ENCODE measurements at regions not wholly inside any gene's neighbourhood (a gene's known extent, or its start where the extent isn't known, plus 50 kb on each side); places are given as distances from the start of the nearest gene placed in this dataset.

- ATAC-seq (ENCODE audit: insufficient read depth, low FRiP score) (no peak), DNase-seq (no peak)
- 84 to 86% methylated on average over 3 of the region's 3 CpGs for WGBS, 2 donors
- H3K4me3 ChIP-seq = no peak overlapping the region
- peaks cover 7 to 37% (median 28%) of the 10 kb centered on the region in 3 donors for H3K27me3 ChIP-seq (ENCODE audit: control insufficient read depth in 3 of 3, insufficient read depth in 3 of 3, low read length in 2 of 3)
- H3K9ac ChIP-seq (ENCODE audit: insufficient read depth in 1 of 2, low read length in 2 of 2) = no peak overlapping the region
- H3K4me1 ChIP-seq (ENCODE audit: control insufficient read depth in 5 of 5, insufficient read depth in 5 of 5, low read length in 5 of 5) = peaks cover 0 to 7% (median 0%) of the 10 kb centered on the region in 5 donors
- H3K36me3 ChIP-seq (ENCODE audit: control insufficient read depth in 4 of 4, insufficient read depth in 4 of 4, low read length in 4 of 4) = no peaks in the 10 kb centered on the region
- H3K9me3 ChIP-seq (ENCODE audit: control insufficient read depth in 4 of 4, insufficient read depth in 3 of 4, low read length in 3 of 4) = peaks cover 0 to 5% (median 0%) of the 10 kb centered on the region in 4 donors
- TF ChIP-seq CTCF (IDR thresholded peaks at IDR 0.05; ENCODE audit: control extremely low read depth, extremely low read depth) = no peak
- no peak overlapping the region for H3K27ac ChIP-seq (ENCODE audit: low read depth in 1 of 2, low read length in 1 of 2)
Observed at GRCh38 chr12:111040690-111041089, 120.3 kb upstream of the MYL2 start.

- WGBS, 2 donors = 71 to 72% methylated on average over 5 of the region's 5 CpGs
- DNase-seq = no peak
- Histone ChIP-seq H3K4me3 (no peak overlapping the region), H3K9me3 (ENCODE audit: control insufficient read depth in 4 of 4, insufficient read depth in 3 of 4, low read length in 3 of 4) (peaks cover 0 to 2% (median 0%) of the 10 kb centered on the region in 4 donors), H3K27me3 (ENCODE audit: control insufficient read depth in 3 of 3, insufficient read depth in 3 of 3, low read length in 2 of 3) (peaks cover 22 to 45% (median 33%) of the 10 kb centered on the region in 3 donors), H3K9ac (ENCODE audit: insufficient read depth in 1 of 2, low read length in 2 of 2) (no peak overlapping the region), H3K36me3 (ENCODE audit: control insufficient read depth in 4 of 4, insufficient read depth in 4 of 4, low read length in 4 of 4) (no peaks in the 10 kb centered on the region), H3K27ac (ENCODE audit: low read depth in 1 of 2, low read length in 1 of 2) (no peak overlapping the region), H3K4me1 (ENCODE audit: control insufficient read depth in 5 of 5, insufficient read depth in 5 of 5, low read length in 5 of 5) (peaks cover 0 to 14% (median 0%) of the 10 kb centered on the region in 5 donors)
- no peak for TF ChIP-seq CTCF (IDR thresholded peaks at IDR 0.05; ENCODE audit: control extremely low read depth, extremely low read depth)
- ATAC-seq (ENCODE audit: insufficient read depth, low FRiP score) = no peak
Observed at GRCh38 chr12:111038941-111039340, 118.6 kb upstream of the MYL2 start.

DNA sequence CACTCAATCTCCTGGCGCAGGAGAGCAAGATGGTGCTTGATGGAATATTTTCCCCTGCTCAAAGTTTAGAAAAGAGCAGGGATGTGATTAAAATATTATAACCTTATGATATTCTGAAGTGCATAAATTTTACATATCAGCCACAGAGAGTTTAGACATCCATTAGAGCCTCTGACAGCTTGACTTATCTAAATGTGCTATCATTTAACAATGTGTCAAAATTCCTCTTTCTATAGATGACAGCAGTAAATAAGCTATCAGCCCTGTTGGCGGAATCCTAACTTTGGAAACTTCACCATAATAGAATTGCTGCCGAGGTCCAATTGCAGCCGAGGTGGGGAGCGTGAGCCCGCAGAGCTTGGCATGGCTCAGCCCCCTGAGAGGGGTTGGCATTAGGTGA is 117.7 kb upstream of the MYL2 start:
- no peaks in the 10 kb centered on the region for H3K36me3 ChIP-seq (ENCODE audit: control insufficient read depth in 4 of 4, insufficient read depth in 4 of 4, low read length in 4 of 4)
- peaks cover 0 to 4% (median 0%) of the 10 kb centered on the region in 4 donors for H3K9me3 ChIP-seq (ENCODE audit: control insufficient read depth in 4 of 4, insufficient read depth in 3 of 4, low read length in 3 of 4)
- peaks cover 30 to 49% (median 38%) of the 10 kb centered on the region in 3 donors for H3K27me3 ChIP-seq (ENCODE audit: control insufficient read depth in 3 of 3, insufficient read depth in 3 of 3, low read length in 2 of 3)
- no peak overlapping the region for H3K4me3 ChIP-seq
- H3K9ac ChIP-seq (ENCODE audit: insufficient read depth in 1 of 2, low read length in 2 of 2) = no peak overlapping the region
- TF ChIP-seq CTCF (IDR thresholded peaks at IDR 0.05; ENCODE audit: control extremely low read depth, extremely low read depth) = no peak
- ATAC-seq (ENCODE audit: insufficient read depth, low FRiP score) = no peak
- WGBS, 2 donors = 75 to 87% methylated on average over 6 of the region's 6 CpGs
- no peak for DNase-seq
- no peak overlapping the region for H3K27ac ChIP-seq (ENCODE audit: low read depth in 1 of 2, low read length in 1 of 2)
- H3K4me1 ChIP-seq (ENCODE audit: control insufficient read depth in 5 of 5, insufficient read depth in 5 of 5, low read length in 5 of 5) = peaks cover 0 to 14% (median 0%) of the 10 kb centered on the region in 5 donors

DNA sequence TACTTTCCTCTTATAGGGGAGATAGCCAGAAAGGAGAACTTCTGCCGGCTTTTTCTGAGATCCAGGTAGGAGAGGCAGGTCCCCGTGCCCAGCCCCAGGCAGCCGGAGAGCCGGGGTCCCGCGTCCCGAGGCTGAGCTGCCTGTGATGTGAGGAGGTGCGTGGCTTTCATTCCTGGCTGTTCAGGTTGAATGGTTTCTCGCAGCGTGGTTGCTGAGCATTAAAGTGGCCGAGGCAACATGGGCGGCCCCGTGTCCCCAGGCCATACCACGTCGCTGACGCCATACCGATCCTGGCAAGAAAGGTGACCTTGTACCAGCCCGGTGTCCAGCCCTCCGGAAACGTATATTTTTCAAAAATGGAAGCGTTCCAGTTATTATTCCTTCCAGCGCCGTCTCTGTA is 116.7 kb upstream of the MYL2 start:
- Histone ChIP-seq H3K4me1 (ENCODE audit: control insufficient read depth in 5 of 5, insufficient read depth in 5 of 5, low read length in 5 of 5) (peaks cover 0 to 14% (median 0%) of the 10 kb centered on the region in 5 donors), H3K27me3 (ENCODE audit: control insufficient read depth in 3 of 3, insufficient read depth in 3 of 3, low read length in 2 of 3) (peaks cover 31 to 60% (median 48%) of the 10 kb centered on the region in 3 donors), H3K9me3 (ENCODE audit: control insufficient read depth in 4 of 4, insufficient read depth in 3 of 4, low read length in 3 of 4) (peaks cover 0 to 4% (median 0%) of the 10 kb centered on the region in 4 donors), H3K27ac (ENCODE audit: low read depth in 1 of 2, low read length in 1 of 2) (no peak overlapping the region), H3K4me3 (no peak overlapping the region), H3K36me3 (ENCODE audit: control insufficient read depth in 4 of 4, insufficient read depth in 4 of 4, low read length in 4 of 4) (no peaks in the 10 kb centered on the region), H3K9ac (ENCODE audit: insufficient read depth in 1 of 2, low read length in 2 of 2) (no peak overlapping the region)
- 47 to 65% methylated on average over 23 of the region's 23 CpGs for WGBS, 2 donors
- DNase-seq (no peak), ATAC-seq (ENCODE audit: insufficient read depth, low FRiP score) (no peak)
- TF ChIP-seq CTCF (IDR thresholded peaks at IDR 0.05; ENCODE audit: control extremely low read depth, extremely low read depth) = no peak

Data from lung (tissue), 11 donors.